Activated naive CD4-positive, alpha-beta T cell treated with anti-CD3 and anti-CD28 coated beads, Interleukin-2, amount 50 U/mL, for 24 hours (primary cell): ENCODE measurements at regions not wholly inside any gene's neighbourhood (a gene's known extent, or its start where the extent isn't known, plus 50 kb on each side); places are given as distances from the start of the nearest gene placed in this dataset.
"Not testable (repeated sequence)": the region's sequence is repeated elsewhere in the genome, so short reads cannot be mapped to it uniquely, and the experiment has no call there.

Source experiments
- H3K27ac Mint-ChIP-seq: one replicate; pipeline ENCODE4 v1.8.0; 2021; ENCODE audit warnings: mild to moderate bottlenecking, mixed read lengths
- H3K27me3 Mint-ChIP-seq: one replicate; pipeline ENCODE4 v1.8.0; 2021; ENCODE audit warnings: mixed read lengths
- H3K36me3 Mint-ChIP-seq: one replicate; pipeline ENCODE4 v1.8.0; 2021; ENCODE audit warnings: mixed read lengths
- H3K4me1 Mint-ChIP-seq: one replicate; pipeline ENCODE4 v1.8.0; 2021; ENCODE audit warnings: mixed read lengths
- H3K4me3 Mint-ChIP-seq: one replicate; pipeline ENCODE4 v1.8.0; 2021; ENCODE audit warnings: mild to moderate bottlenecking, mixed read lengths
- H3K9me3 Mint-ChIP-seq: one replicate; pipeline ENCODE4 v1.8.0; 2021; ENCODE audit warnings: mixed read lengths

DNA sequence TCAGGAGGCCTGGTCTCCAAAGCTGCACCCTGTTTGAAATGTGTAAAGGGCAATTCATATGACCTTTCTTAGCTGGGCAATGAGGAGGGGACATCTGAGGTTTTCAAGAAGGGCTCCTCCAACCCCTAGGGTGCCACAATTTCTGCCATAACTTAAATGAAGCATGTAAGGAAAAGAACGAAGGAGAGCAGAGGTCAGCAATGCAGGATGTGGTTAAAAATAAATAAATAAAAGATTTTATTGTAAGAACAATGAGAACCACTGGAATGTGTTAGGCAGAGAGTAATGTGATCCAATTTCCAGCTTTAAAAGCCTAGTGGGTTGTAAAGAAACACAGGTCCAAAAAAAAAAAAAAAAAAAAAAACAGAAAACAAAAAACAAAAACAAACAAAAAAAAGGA lies 673.1 kb downstream of the TNS3 start:
- H3K9me3 Mint-ChIP-seq: no peaks in the 10 kb centered on the region
- no peaks in the 10 kb centered on the region for H3K27me3 Mint-ChIP-seq
- H3K4me3 Mint-ChIP-seq: no peak overlapping the region
- H3K36me3 Mint-ChIP-seq: no peaks in the 10 kb centered on the region
- H3K27ac Mint-ChIP-seq: no peak overlapping the region
- H3K4me1 Mint-ChIP-seq: no peaks in the 10 kb centered on the region

DNA sequence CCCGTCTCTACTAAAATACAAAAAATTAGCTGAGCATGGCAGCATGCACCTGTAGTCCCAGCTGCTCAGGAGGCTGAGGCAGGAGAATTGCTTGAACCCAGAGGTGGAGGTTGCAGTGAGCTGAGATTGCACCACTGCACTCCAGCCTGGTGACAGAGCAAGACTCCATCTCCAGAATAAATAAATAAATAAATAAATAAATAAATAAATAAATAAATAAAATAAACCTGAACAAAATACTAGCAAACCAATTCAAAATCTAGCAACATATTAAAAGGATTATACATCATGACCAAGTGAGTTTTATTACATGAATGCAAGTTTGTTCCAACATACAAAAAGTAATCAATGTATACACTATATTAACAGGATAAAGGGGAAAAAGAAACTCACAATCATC lies 677.4 kb downstream of the TNS3 start:
- not testable (repeated sequence) for H3K9me3 Mint-ChIP-seq, H3K27ac Mint-ChIP-seq, H3K36me3 Mint-ChIP-seq, H3K27me3 Mint-ChIP-seq, H3K4me3 Mint-ChIP-seq, H3K4me1 Mint-ChIP-seq

DNA sequence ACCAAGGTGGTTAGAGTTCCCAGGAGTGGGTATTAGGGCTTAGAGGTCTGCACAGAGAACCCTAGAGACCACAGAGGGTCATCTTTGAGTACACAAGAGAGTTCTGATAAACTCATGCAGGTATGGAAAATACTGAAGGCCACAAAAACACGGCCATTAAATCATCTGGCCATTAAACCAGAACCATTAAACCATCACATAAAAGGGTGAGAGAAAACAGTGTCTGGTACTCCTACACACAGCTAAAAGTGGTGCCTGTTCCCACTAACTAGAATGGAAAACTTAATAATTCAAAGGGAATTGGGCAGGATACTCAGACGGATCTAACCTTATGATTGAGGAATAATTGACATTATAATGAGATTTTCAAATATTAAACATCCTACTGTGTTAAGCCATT lies 679.4 kb downstream of the TNS3 start:
- Mint-ChIP-seq H3K27ac (no peak overlapping the region), H3K9me3 (peaks cover 16% of the 10 kb centered on the region), H3K4me1 (no peaks in the 10 kb centered on the region), H3K4me3 (no peak overlapping the region), H3K27me3 (peaks cover 1% of the 10 kb centered on the region), H3K36me3 (no peaks in the 10 kb centered on the region)

DNA sequence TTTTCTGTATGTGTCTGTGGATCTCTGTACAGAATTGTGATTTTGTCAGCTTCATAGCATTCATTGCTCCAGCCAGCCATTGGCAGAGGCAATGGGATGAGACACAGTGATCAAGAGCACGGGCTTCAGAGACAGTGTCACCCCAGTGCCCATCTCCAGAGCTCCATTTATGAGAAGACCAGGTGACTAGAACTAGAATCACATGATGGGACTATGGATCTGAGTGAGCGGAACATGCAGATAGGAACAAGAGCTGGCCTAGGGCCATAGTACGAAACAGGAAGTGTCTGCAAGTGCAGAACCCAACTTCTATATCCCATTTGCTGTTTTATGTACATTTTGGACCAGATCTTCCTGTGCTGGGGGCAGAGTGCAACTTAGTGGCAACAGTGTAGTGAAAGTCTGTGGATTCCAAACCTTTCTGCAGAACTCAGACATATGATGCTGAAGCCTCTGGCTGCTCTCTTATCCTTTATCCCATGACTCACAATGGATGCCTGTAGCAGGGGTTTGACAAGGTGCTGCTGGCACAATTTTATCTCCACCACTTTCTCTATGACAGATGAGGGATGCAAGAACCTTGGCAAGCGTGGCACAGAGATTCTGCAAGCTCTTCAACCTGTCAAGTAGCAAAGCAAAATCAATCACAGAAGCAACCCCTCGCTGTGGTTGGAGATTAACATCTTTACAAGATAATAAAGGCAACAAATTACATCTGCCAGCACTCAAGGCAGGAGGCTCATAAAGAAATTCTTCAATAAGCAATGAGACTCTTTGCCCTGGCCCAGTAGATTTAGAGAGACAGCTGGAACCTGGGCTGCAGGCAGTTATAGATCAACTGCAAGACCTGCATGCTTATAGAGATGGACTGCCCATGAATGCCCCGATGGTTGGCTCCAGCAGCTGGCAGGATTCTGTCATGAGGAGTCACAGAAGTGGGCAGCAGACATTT lies 681.3 kb downstream of the TNS3 start:
- Mint-ChIP-seq H3K4me1 (no peaks in the 10 kb centered on the region), H3K36me3 (no peaks in the 10 kb centered on the region), H3K4me3 (no peak overlapping the region), H3K9me3 (peaks cover 16% of the 10 kb centered on the region), H3K27ac (no peak overlapping the region), H3K27me3 (peaks cover 1% of the 10 kb centered on the region)

DNA sequence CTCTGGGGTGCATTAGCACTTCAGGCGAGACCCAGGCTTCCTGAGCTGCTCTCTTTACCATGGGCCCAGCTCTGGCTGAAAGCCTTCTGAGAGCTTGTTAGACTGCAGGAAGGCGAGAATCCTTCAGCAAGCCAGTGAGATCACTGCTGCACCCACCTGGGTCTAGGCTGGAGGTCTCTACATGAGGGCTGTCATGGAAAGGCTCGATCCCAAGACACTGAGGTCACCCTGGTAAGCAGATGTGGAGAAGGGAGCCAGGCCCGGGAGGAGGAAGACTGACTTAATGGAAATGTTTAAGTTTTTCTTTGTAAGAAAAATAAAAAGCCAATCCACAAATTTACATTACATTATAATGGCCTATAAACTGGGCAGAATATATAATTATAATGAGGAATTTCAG lies 684.5 kb downstream of the TNS3 start:
- no peaks in the 10 kb centered on the region for H3K4me1 Mint-ChIP-seq
- H3K27me3 Mint-ChIP-seq: peaks cover 1% of the 10 kb centered on the region
- H3K27ac Mint-ChIP-seq: no peak overlapping the region
- no peaks in the 10 kb centered on the region for H3K36me3 Mint-ChIP-seq
- peaks cover 16% of the 10 kb centered on the region for H3K9me3 Mint-ChIP-seq
- H3K4me3 Mint-ChIP-seq: no peak overlapping the region

DNA sequence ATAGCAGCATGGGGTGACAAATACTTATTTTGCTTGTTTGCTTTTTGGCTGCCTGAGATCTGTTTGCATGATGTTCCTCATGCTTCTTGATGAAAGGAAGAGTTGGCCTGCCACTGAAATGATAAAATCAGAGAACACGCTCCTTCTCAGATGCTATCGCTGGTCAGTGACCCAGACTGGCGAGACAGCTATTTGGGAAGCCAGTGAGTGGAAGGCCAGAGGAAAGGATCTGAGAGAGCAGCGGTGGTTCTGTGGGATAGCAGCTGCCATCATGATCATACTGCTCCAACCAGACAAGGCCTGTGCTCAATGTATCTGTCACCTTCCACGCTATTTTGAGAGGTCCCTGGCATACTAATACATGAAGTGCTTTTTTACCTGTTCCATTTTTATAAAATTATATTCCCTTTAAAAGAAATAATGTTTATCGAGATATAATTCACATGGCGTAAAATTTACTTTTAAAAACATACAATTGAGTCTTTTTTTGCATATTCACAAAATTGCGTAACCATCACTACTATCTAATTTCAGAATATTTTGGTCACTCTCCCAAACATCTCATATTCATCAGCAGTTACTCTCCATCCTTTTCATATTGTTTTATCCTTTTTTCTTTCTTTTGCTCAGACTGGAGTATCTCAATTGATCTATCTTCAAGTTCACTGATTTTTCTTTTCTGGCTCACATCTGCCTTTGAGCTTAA lies 695.1 kb downstream of the TNS3 start:
- peaks cover 12% of the 10 kb centered on the region for H3K9me3 Mint-ChIP-seq
- no peak overlapping the region for H3K4me3 Mint-ChIP-seq
- no peaks in the 10 kb centered on the region for H3K27me3 Mint-ChIP-seq
- H3K27ac Mint-ChIP-seq: no peak overlapping the region
- H3K36me3 Mint-ChIP-seq: no peaks in the 10 kb centered on the region
- no peaks in the 10 kb centered on the region for H3K4me1 Mint-ChIP-seq

DNA sequence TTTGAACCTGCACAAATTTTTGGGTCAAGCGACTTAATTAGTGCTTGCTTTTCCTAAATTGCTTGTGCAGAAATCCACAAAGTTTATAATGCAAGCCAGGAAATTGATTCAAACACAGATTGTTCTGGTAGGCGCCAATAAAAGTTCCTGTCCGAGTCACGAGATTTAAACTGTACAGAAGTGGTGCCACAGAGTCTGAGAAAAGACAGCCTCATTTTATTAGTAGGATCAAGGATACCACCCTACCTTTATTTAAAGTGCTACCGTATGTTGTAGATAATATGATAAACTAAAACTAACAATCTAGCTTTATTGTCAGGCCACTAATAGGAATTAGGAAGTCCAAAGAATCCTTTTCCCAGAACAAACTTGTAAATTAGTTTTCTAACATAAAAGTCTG lies 696.7 kb downstream of the TNS3 start:
- Mint-ChIP-seq H3K27ac (no peak overlapping the region), H3K36me3 (no peaks in the 10 kb centered on the region), H3K4me1 (no peaks in the 10 kb centered on the region), H3K27me3 (no peaks in the 10 kb centered on the region), H3K9me3 (peaks cover 15% of the 10 kb centered on the region), H3K4me3 (no peak overlapping the region)

DNA sequence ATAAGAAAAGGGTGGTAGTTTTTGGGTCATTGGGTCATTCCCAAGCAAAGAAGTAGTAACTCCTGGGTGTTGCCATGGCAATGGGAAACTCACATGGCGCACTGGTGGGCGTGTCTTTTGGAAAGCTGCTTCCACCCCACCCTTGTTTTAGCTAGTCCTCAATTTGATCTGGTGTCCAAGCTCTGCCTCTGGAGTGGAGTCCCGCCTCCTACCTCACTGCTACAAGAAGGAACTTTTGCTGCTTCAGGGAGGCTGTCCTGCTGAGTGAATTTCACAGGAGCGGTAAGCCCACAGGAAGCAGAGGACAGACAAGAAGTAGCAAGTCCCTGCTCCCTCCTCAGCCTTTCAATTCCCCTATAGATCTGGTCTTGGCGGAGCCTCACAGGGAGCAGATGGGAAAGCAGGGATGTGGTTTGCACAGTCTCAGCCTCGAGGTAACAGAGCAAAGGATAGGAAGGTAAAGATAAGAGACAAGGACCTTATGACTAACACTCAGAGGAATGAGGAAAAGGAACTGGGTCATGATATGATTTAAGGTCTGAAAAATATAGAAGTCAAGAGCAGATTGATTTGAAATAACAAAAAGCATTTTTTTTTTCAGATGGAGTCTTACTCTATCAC lies 700.3 kb downstream of the TNS3 start:
- H3K9me3 Mint-ChIP-seq: peaks cover 11% of the 10 kb centered on the region
- H3K27me3 Mint-ChIP-seq: no peaks in the 10 kb centered on the region
- H3K27ac Mint-ChIP-seq: no peak overlapping the region
- no peaks in the 10 kb centered on the region for H3K4me1 Mint-ChIP-seq
- no peaks in the 10 kb centered on the region for H3K36me3 Mint-ChIP-seq
- no peak overlapping the region for H3K4me3 Mint-ChIP-seq

DNA sequence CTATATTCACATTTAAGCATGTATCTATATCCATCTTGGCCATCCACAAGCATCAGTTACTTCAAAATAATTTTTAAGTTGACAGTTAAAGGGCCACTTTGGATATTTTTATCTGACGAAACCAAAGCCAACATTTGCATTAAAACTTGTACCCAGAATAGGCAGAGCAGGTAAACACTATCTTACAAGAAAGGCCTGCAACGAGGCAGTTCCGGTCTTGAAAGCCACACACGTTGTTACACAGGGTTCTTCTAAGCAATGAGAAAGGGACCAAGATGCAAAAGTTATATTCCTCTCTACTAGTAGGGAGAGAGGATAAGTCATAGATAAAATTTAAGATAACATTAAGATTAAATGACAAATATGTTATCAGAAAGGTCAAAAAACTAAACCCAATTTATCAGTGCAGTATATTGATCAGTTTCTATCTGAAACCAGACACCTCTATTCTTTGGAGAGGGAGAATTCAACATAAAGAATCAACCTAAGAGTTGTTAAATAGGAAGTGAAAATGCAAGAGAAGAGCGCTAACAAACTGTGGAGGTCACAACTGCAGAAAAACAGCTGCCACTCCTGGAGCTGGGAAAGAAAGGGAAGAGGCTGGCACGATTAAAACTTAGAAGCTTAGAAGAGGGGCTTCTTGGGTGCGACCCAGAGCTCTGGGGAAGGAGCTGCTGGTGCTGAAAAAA lies 701.3 kb downstream of the TNS3 start:
- Mint-ChIP-seq H3K9me3 (peaks cover 8% of the 10 kb centered on the region), H3K4me3 (no peak overlapping the region), H3K4me1 (no peaks in the 10 kb centered on the region), H3K27me3 (no peaks in the 10 kb centered on the region), H3K36me3 (no peaks in the 10 kb centered on the region), H3K27ac (no peak overlapping the region)

DNA sequence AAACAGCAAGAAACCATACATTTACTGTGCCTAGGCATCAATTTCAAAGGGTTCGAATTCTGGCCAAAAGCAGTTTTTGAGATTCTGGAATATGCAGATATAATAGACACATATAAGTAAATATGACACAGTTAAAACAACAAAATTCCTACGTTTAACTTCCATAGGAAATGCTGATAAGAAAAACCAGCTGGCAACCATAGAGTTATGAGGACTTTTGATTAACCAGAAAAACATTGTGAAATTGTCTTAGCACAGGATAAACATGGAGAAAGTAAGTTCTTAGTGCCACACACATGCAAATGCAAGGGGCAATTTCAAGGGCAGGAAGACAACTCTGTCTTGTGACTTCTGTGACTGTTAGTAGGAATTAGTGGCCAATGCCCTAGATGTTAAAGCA lies 702.1 kb downstream of the TNS3 start:
- H3K9me3 Mint-ChIP-seq: peaks cover 5% of the 10 kb centered on the region
- H3K27me3 Mint-ChIP-seq: no peaks in the 10 kb centered on the region
- H3K4me1 Mint-ChIP-seq: no peaks in the 10 kb centered on the region
- H3K27ac Mint-ChIP-seq: no peak overlapping the region
- H3K36me3 Mint-ChIP-seq: no peaks in the 10 kb centered on the region
- H3K4me3 Mint-ChIP-seq: no peak overlapping the region

DNA sequence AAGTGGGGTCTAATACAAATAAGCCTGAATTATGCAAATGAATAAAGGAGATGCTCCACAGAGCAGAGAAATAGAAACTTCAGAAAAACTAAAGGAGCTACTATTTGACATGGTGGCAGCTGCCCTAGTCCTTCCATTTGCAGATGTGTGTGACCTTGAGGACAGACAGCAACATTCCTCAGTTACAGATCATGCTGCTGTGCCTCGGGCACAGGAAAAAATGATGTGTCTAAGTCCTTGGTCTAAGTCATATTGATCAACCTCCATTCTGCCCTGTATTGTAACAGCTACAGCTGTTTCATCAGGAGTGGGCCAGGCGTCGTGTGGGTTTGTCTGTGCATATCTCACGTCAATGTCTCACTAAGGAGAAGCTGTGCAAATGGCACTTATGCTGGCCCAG lies 710.4 kb downstream of the TNS3 start:
- Mint-ChIP-seq H3K27me3 (no peaks in the 10 kb centered on the region), H3K27ac (no peak overlapping the region), H3K36me3 (no peaks in the 10 kb centered on the region), H3K9me3 (no peaks in the 10 kb centered on the region), H3K4me1 (no peaks in the 10 kb centered on the region), H3K4me3 (no peak overlapping the region)

DNA sequence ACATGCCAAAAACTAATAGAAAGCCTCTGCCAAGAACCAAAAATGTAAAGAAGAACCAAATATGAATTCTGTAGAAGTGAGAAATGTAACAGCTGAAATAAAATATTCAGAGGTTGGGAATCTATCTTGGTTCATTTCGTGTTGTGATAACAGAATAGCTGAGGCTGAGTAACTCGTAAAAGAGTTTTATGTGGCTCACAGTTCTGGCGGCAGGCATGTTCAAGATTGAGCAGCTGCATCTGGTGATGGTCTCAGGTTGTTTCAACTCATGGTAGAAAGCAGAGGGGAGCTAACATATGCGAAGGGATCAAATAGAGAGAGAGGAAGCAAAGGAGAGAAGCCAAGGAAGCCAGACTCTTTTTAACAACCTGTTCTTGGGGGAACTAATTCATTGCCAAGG lies 717.2 kb downstream of the TNS3 start:
- Mint-ChIP-seq H3K9me3 (no peaks in the 10 kb centered on the region), H3K36me3 (no peaks in the 10 kb centered on the region), H3K4me1 (no peaks in the 10 kb centered on the region), H3K4me3 (no peak overlapping the region), H3K27ac (no peak overlapping the region), H3K27me3 (no peaks in the 10 kb centered on the region)

DNA sequence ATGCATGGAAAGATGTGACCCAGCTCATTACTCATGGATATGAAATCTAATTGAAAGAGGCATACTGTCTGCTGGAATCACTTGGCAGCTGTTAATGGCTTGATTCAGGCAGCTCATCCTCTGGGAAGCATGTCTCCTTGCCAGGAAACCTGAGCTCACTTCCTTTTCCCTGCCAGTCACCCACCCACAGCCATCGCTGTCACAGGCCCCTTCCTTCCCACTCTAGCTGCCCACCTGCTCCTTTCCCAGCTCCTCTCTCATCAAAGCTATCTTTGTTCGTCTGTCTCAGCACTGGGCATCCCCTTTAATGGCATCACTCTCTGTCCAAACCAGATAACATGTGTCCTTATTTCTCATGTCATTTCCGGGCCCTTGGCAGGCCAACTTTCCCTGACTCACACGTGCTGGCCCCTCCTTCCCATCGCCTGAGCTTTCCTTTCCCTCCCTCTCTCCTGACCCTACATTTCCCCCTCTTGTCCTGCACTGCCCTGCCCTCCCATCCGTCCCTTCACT lies 721.9 kb downstream of the TNS3 start:
- H3K4me3 Mint-ChIP-seq: no peak overlapping the region
- H3K36me3 Mint-ChIP-seq: no peaks in the 10 kb centered on the region
- no peaks in the 10 kb centered on the region for H3K9me3 Mint-ChIP-seq
- no peaks in the 10 kb centered on the region for H3K27me3 Mint-ChIP-seq
- H3K27ac Mint-ChIP-seq: no peak overlapping the region
- no peaks in the 10 kb centered on the region for H3K4me1 Mint-ChIP-seq

DNA sequence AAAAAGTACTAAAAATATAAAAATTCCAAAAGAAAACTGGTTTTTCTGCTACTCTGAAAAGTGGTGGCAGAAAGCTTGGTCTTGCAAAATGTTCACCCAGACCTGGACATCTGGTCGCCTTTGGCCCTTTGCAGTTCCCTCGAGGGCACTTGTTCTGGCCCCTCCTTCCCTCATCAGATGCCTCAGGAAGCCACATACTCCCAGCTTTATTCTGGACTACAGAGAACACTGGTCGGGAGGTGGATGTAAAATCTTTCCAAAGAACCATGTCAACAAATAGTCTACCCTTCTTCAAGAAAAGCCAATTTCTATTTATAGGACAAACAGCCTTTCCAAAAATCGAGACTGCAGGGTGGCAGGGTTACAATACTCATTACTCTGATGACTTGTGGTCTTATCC lies 726.1 kb downstream of the TNS3 start:
- no peak overlapping the region for H3K27ac Mint-ChIP-seq
- H3K4me3 Mint-ChIP-seq: no peak overlapping the region
- no peaks in the 10 kb centered on the region for H3K4me1 Mint-ChIP-seq
- H3K27me3 Mint-ChIP-seq: no peaks in the 10 kb centered on the region
- H3K36me3 Mint-ChIP-seq: no peaks in the 10 kb centered on the region
- H3K9me3 Mint-ChIP-seq: no peaks in the 10 kb centered on the region

DNA sequence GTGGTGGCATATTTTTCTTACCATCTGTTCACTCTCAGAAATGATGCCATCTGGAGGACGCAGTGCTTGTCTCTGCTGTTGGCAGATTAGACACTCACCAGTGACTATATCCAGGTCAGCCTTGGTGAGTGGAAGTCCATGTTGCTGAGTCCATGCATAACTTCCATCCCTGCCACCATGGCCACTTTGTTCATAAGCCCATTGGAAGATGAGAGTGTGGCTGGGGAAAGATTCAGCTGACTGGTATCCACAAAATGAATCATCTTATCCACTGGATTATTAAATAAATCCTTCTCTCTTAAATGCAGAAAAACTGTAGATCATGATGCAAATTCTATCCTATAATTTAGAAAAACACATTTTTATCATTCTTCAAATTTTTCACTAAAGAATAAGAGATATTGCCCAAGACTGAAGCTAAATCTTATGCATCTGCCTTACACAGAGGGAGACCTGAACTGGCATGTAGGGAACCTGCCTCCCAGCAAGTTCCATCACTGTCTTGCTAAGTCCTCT lies 726.9 kb downstream of the TNS3 start:
- Mint-ChIP-seq H3K9me3 (peaks cover 4% of the 10 kb centered on the region), H3K27me3 (no peaks in the 10 kb centered on the region), H3K4me3 (no peak overlapping the region), H3K27ac (no peak overlapping the region), H3K36me3 (no peaks in the 10 kb centered on the region), H3K4me1 (no peaks in the 10 kb centered on the region)
